ENCODE measurements at regions not wholly inside any gene's neighbourhood (a gene's known extent, or its start where the extent isn't known, plus 50 kb on each side); places are given as distances from the start of the nearest gene placed in this dataset.

- no peak for TF ChIP-seq CTCF (IDR thresholded peaks at IDR 0.05)
- no peak for TF ChIP-seq POLR2A (IDR thresholded peaks at IDR 0.05)
These were observed 417.7 kb upstream of the USP24 start for GRCh38 chr1:55632906-55633305.
